Stimulated activated CD4-positive, alpha-beta T cell treated with anti-CD3 and anti-CD28 coated beads, Interleukin-4, amount 100 ng/mL, for 24 hours (primary cell): ENCODE measurements at regions not wholly inside any gene's neighbourhood (a gene's known extent, or its start where the extent isn't known, plus 50 kb on each side); places are given as distances from the start of the nearest gene placed in this dataset.

Experiments
- DNase-seq: peaks from one replicate; pipeline ENCODE4 v3.0.0-alpha.2; 2020

GRCh38 chr5:135134691-135135381 lies 100.8 kb upstream of the PITX1 start:
- DNase-seq: no peak

- DNase-seq: no peak
These were observed 99.9 kb upstream of the PITX1 start for GRCh38 chr5:135133698-135134515.

- no peak for DNase-seq
These were observed 99.2 kb upstream of the PITX1 start for GRCh38 chr5:135133181-135133580.

GRCh38 chr5:135131801-135132680 lies 98.0 kb upstream of the PITX1 start:
- DNase-seq: no peak

- no peak for DNase-seq
These were observed 96.5 kb upstream of the PITX1 start for GRCh38 chr5:135130261-135131215.

GRCh38 chr5:135129307-135129706 lies 95.3 kb upstream of the PITX1 start:
- no peak for DNase-seq

- no peak for DNase-seq
These were observed 94.3 kb upstream of the PITX1 start for GRCh38 chr5:135128361-135128760.

- DNase-seq: no peak
These were observed 93.6 kb upstream of the PITX1 start for GRCh38 chr5:135127439-135128240.

GRCh38 chr5:135126688-135127438 lies 92.8 kb upstream of the PITX1 start:
- no peak for DNase-seq

- no peak for DNase-seq
These were observed 90.7 kb upstream of the PITX1 start for GRCh38 chr5:135124724-135125123.

GRCh38 chr5:135124128-135124527 lies 90.1 kb upstream of the PITX1 start:
- DNase-seq: no peak

- DNase-seq: no peak
These were observed 88.8 kb upstream of the PITX1 start for GRCh38 chr5:135122797-135123196.

- no peak for DNase-seq
These were observed 86.9 kb upstream of the PITX1 start for GRCh38 chr5:135120951-135121350.

GRCh38 chr5:135119481-135119880 lies 85.5 kb upstream of the PITX1 start:
- no peak for DNase-seq

- no peak for DNase-seq
These were observed 83.6 kb upstream of the PITX1 start for GRCh38 chr5:135117590-135117989.

- DNase-seq: no peak
These were observed 82.1 kb upstream of the PITX1 start for GRCh38 chr5:135116160-135116561.

GRCh38 chr5:135115591-135115990 lies 81.6 kb upstream of the PITX1 start:
- no peak for DNase-seq

GRCh38 chr5:135114759-135115158 lies 80.7 kb upstream of the PITX1 start:
- DNase-seq: no peak

GRCh38 chr5:135112008-135112725 lies 78.1 kb upstream of the PITX1 start:
- no peak for DNase-seq
